Thyroid gland (tissue), 4 donors: ENCODE measurements at regions not wholly inside any gene's neighbourhood (a gene's known extent, or its start where the extent isn't known, plus 50 kb on each side); places are given as distances from the start of the nearest gene placed in this dataset.

Source experiments
- DNase-seq, 2 donors: peaks; one replicate each; pipeline ENCODE4 v3.0.0-alpha.2; 2019
- H3K27ac ChIP-seq, 3 donors: fragments of 200-600 bp; sonication (generic); 1 replicate in 2 of 3; 2 replicates in 1 of 3; pipeline ENCODE4 v1.5.1; 2016 to 2019; ENCODE audit warnings: mild to moderate bottlenecking in 1 of 3, moderate library complexity in 1 of 3
- H3K27me3 ChIP-seq: fragments of 200-600 bp; sonication (generic); one replicate; pipeline ENCODE4 v1.5.1; 2019
- H3K36me3 ChIP-seq, 2 donors: fragments of 200-600 bp; sonication (generic); one replicate each; pipeline ENCODE4 v1.5.1; 2016 to 2019
- H3K4me1 ChIP-seq, 2 donors: fragments of 200-600 bp; sonication (generic); one replicate each; pipeline ENCODE4 v1.5.1; 2017 to 2019
- H3K4me3 ChIP-seq, 3 donors: fragments of 200-600 bp; sonication (generic); replicated peaks in 1 of 3; 1 replicate in 2 of 3; 2 replicates in 1 of 3; pipeline ENCODE4 v1.5.1; 2016; ENCODE audit warnings: mild to moderate bottlenecking in 1 of 3
- H3K9me3 ChIP-seq: fragments of 200-600 bp; sonication (generic); one replicate; pipeline ENCODE4 v1.5.1; 2017
- CTCF ChIP-seq, 6 experiments: fragments of 200-600 bp in 3 of 6; fragments of 450-650 bp in 3 of 6; sonication (generic) in 3 of 6; IDR thresholded peaks; one replicate each; pipeline ENCODE4 v1.5.1; 2016 to 2019; ENCODE audit warnings: antibody characterized with exemption in 6 of 6, mild to moderate bottlenecking in 2 of 6, inconsistent platforms in 1 of 6, moderate library complexity in 1 of 6
- POLR2A ChIP-seq, 2 donors: fragments of 450-650 bp; IDR thresholded peaks; one replicate each; pipeline ENCODE4 v1.6.1; 2017; ENCODE audit warnings: antibody characterized with exemption in 2 of 2, mild to moderate bottlenecking in 2 of 2, moderate library complexity in 1 of 2
- WGBS, 2 donors: methylation state at CpG; one replicate each; pipeline ENCODE4 v1.1.5; 2017; 5-methylcytosine and 5-hydroxymethylcytosine counted together
- intact Hi-C: fragments of 100-400 bp; cut with DNase I; formaldehyde crosslinking; loops from one replicate; pipeline ENCODE4 v1.15.1; 2023

- Histone ChIP-seq H3K27me3 (no peaks in the 10 kb centered on the region), H3K4me1 (no peaks in the 10 kb centered on the region), H3K4me3 (no peak overlapping the region), H3K9me3 (no peaks in the 10 kb centered on the region), H3K27ac (no peak overlapping the region), H3K36me3 (no peaks in the 10 kb centered on the region)
- intact Hi-C loops, result no loop called here
- DNase-seq, result no peak
- TF ChIP-seq POLR2A (IDR thresholded peaks at IDR 0.05), result no peak
- TF ChIP-seq CTCF (IDR thresholded peaks at IDR 0.05), result no peak
- WGBS, 2 donors, result 63 to 68% methylated on average over 3 of the region's 3 CpGs
Observed at GRCh38 chr11:43239791-43240190, 72.0 kb upstream of the API5 start.

- Histone ChIP-seq H3K9me3 (no peaks in the 10 kb centered on the region), H3K36me3 (no peaks in the 10 kb centered on the region), H3K4me3 (no peak overlapping the region), H3K27me3 (no peaks in the 10 kb centered on the region), H3K27ac (no peak overlapping the region), H3K4me1 (no peaks in the 10 kb centered on the region)
- WGBS, 2 donors, result 50 to 62% methylated on average over 1 of the region's 1 CpG
- no peak for DNase-seq
- TF ChIP-seq POLR2A (IDR thresholded peaks at IDR 0.05), result no peak
- no peak for TF ChIP-seq CTCF (IDR thresholded peaks at IDR 0.05)
- intact Hi-C loops, result no loop called here
Observed at GRCh38 chr11:43242401-43242800, 69.4 kb upstream of the API5 start.

- H3K36me3 ChIP-seq, result no peaks in the 10 kb centered on the region
- intact Hi-C loops, result no loop called here
- TF ChIP-seq CTCF (IDR thresholded peaks at IDR 0.05) (no peak), POLR2A (IDR thresholded peaks at IDR 0.05) (no peak)
- no peak overlapping the region for H3K27ac ChIP-seq
- no peak for DNase-seq
- no peak overlapping the region for H3K4me3 ChIP-seq
- H3K27me3 ChIP-seq, result no peaks in the 10 kb centered on the region
- WGBS, 2 donors, result 37 to 42% methylated on average over 3 of the region's 3 CpGs
- H3K4me1 ChIP-seq, result no peaks in the 10 kb centered on the region
- no peaks in the 10 kb centered on the region for H3K9me3 ChIP-seq
Observed at GRCh38 chr11:43243927-43244326, 67.9 kb upstream of the API5 start.

- no peaks in the 10 kb centered on the region for H3K4me1 ChIP-seq
- WGBS, 2 donors, result 27 to 31% methylated on average over 4 of the region's 4 CpGs
- no peak for TF ChIP-seq CTCF (IDR thresholded peaks at IDR 0.05)
- TF ChIP-seq POLR2A (IDR thresholded peaks at IDR 0.05), result no peak
- H3K4me3 ChIP-seq, result no peak overlapping the region
- DNase-seq, result peak; percentile 15 to 18
- H3K27ac ChIP-seq, result no peak overlapping the region
- no peaks in the 10 kb centered on the region for H3K36me3 ChIP-seq
- intact Hi-C loops, result no loop called here
- no peaks in the 10 kb centered on the region for H3K27me3 ChIP-seq
- no peaks in the 10 kb centered on the region for H3K9me3 ChIP-seq
Observed at GRCh38 chr11:43245466-43245865, 66.3 kb upstream of the API5 start.

GRCh38 chr11:43250309-43250708, 61.5 kb upstream of the API5 start:
- Histone ChIP-seq H3K27ac (no peak overlapping the region), H3K9me3 (no peaks in the 10 kb centered on the region), H3K4me1 (no peaks in the 10 kb centered on the region), H3K4me3 (no peak overlapping the region), H3K27me3 (no peaks in the 10 kb centered on the region), H3K36me3 (no peaks in the 10 kb centered on the region)
- intact Hi-C loops, result no loop called here
- TF ChIP-seq CTCF (IDR thresholded peaks at IDR 0.05) (no peak), POLR2A (IDR thresholded peaks at IDR 0.05) (no peak)
- DNase-seq, result no peak
